ENCODE measurements at regions not wholly inside any gene's neighbourhood (a gene's known extent, or its start where the extent isn't known, plus 50 kb on each side); places are given as distances from the start of the nearest gene placed in this dataset.

DNA sequence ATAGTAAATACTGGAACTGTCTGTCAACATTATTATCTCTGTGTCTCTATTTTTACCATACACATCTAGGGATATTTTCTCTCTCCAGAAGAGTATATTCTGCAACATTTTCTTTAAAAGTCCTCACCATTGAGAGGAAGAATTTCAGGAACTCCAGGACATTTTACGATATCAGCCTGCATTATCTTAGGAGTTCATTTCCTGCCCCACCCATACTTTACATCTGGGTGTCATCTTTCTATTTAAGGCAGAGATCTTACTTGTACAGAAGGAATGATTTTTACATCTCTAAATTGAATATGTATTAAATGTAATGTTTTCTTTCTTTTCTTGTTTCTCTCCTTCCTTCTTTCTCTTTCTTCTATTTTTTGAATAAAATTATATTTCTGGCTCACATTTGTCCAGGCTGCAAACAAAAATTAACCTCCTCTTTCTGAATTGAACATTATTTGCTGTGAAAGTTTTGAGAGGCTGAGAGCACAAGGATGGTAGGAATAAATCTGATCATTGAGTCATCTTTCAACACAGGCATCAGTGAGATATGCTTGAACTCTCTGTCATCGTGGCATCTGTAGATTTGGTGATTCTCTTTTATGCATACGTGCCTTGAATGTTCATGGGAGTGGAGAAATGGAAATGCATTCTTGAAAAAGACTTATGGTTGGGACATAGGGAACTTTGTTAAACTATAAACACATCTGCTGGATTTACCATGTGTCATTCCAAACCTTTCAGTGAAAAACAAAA lies 753.6 kb downstream of the SLC16A7 start:
- peaks cover 0 to 6% of the 10 kb centered on the region in 2 donors for H3K9me3 Mint-ChIP-seq
- no peaks in the 10 kb centered on the region for H3K4me1 Mint-ChIP-seq (ENCODE audit: low read depth in 2 of 2)
- DNase-seq (no peak), ATAC-seq (replicated peaks) (no peak)
- no peak overlapping the region for H3K27ac Mint-ChIP-seq
- H3K36me3 Mint-ChIP-seq (ENCODE audit: insufficient read depth), result no peaks in the 10 kb centered on the region
- no peaks in the 10 kb centered on the region for H3K27me3 Mint-ChIP-seq
- H3K4me3 Mint-ChIP-seq, result no peak overlapping the region

DNA sequence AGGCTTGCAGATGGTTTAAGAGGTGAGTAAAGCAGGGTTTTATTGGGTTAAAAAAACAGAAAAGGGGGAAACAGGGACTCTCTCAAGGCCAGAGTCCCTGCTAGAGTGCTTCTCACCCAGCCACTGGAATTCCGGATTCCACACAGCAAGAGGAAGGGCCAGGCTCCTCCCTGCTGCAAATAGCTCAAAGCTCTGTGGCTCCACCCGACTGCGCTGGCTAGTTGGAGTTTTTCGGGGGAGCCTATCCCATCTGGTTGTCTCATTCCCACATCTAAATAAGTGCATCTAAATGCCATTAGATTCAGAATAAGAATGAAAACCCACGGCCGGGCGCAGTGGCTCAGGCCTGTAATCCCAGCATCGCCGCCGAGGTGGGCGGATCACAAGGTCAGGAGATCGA lies 791.5 kb downstream of the SLC16A7 start:
- H3K4me3 Mint-ChIP-seq, result no peak overlapping the region
- no peaks in the 10 kb centered on the region for H3K4me1 Mint-ChIP-seq (ENCODE audit: low read depth in 2 of 2)
- DNase-seq, result no peak
- H3K36me3 Mint-ChIP-seq (ENCODE audit: insufficient read depth), result no peaks in the 10 kb centered on the region
- H3K27ac Mint-ChIP-seq, result no peak overlapping the region
- ATAC-seq (replicated peaks), result no peak
- H3K27me3 Mint-ChIP-seq, result no peaks in the 10 kb centered on the region
- peaks cover 5 to 11% of the 10 kb centered on the region in 2 donors for H3K9me3 Mint-ChIP-seq

DNA sequence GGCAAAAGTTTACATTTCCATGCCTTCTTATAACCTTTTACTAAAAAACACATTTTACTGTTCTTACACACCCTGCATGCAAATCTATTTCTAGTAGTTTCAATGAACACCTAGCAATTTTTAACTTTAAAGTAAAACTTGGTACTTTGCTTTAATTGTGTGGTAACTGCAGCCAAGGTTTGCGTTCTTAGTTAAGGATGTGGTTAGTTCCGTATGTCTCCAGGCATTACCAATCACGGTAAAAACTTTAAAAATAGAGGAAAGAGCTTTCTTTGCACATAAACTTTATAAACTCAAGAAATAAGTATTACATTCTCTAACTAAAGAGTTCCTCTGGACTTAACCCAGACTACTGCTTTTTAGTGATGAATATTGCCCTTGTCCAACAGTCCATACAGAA lies 795.2 kb downstream of the SLC16A7 start:
- Mint-ChIP-seq H3K4me3 (no peak overlapping the region), H3K9me3 (peaks cover 0 to 8% of the 10 kb centered on the region in 2 donors), H3K4me1 (ENCODE audit: low read depth in 2 of 2) (no peaks in the 10 kb centered on the region), H3K36me3 (ENCODE audit: insufficient read depth) (no peaks in the 10 kb centered on the region), H3K27me3 (no peaks in the 10 kb centered on the region), H3K27ac (no peak overlapping the region)
- ATAC-seq (replicated peaks) (no peak), DNase-seq (no peak)

- peaks cover 0 to 8% of the 10 kb centered on the region in 2 donors for H3K9me3 Mint-ChIP-seq
- no peaks in the 10 kb centered on the region for H3K36me3 Mint-ChIP-seq (ENCODE audit: insufficient read depth)
- H3K27ac Mint-ChIP-seq, result no peak overlapping the region
- H3K4me3 Mint-ChIP-seq, result no peak overlapping the region
- no peak for DNase-seq
- H3K4me1 Mint-ChIP-seq (ENCODE audit: low read depth in 2 of 2), result no peaks in the 10 kb centered on the region
- no peak for ATAC-seq (replicated peaks)
- H3K27me3 Mint-ChIP-seq, result no peaks in the 10 kb centered on the region
Observed at GRCh38 chr12:60391791-60392190, 796.0 kb downstream of the SLC16A7 start.

GRCh38 chr12:60393093-60393492 lies 797.3 kb downstream of the SLC16A7 start:
- Mint-ChIP-seq H3K4me1 (ENCODE audit: low read depth in 2 of 2) (no peaks in the 10 kb centered on the region), H3K4me3 (no peak overlapping the region), H3K27me3 (no peaks in the 10 kb centered on the region), H3K27ac (no peak overlapping the region), H3K36me3 (ENCODE audit: insufficient read depth) (no peaks in the 10 kb centered on the region), H3K9me3 (peaks cover 0 to 5% of the 10 kb centered on the region in 2 donors)
- ATAC-seq (replicated peaks) (no peak), DNase-seq (no peak)

DNA sequence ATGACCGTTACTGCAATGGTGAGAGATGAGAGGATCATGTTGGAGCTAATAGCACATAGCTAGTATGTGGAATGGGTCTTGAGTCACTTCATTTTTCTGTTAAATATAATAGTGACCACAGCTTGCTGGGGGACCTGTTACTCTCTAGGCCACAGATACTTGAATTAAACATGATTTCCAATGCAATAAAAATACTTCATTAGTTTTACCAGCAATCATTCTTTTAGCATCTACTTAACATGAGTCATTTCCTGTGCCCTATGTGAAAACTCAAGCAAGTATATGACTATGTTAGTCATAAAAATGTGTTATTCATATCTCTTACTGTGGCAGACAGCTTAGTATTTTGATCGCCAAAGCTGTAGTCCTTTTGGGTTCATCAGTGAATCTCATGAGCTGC lies 798.8 kb downstream of the SLC16A7 start:
- no peaks in the 10 kb centered on the region for H3K4me1 Mint-ChIP-seq (ENCODE audit: low read depth in 2 of 2)
- no peak overlapping the region for H3K27ac Mint-ChIP-seq
- no peaks in the 10 kb centered on the region for H3K27me3 Mint-ChIP-seq
- H3K36me3 Mint-ChIP-seq (ENCODE audit: insufficient read depth), result no peaks in the 10 kb centered on the region
- ATAC-seq (replicated peaks) (no peak), DNase-seq (no peak)
- H3K9me3 Mint-ChIP-seq, result peaks cover 0 to 3% of the 10 kb centered on the region in 2 donors
- H3K4me3 Mint-ChIP-seq, result no peak overlapping the region

DNA sequence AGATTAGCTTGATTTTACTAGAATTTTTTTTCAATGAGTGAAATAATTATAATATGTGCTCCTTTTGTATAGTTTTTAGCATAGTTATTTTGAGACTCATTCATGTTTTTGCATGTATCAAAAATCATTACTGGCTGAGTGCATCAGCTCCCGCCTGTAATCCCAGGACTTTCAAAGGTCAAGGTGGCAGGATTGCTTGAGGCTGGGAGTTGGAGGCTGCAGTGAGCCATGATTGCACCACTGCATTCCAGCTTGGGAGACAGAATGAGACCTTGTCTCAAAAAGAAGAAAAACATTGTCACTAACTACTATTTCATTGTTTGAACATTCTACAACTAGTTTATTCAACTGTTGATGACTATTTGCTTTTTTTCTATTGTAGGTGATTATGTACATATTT lies 802.7 kb downstream of the SLC16A7 start:
- Mint-ChIP-seq H3K4me3 (no peak overlapping the region), H3K27ac (no peak overlapping the region), H3K4me1 (ENCODE audit: low read depth in 2 of 2) (no peaks in the 10 kb centered on the region), H3K9me3 (peaks cover 3 to 9% of the 10 kb centered on the region in 2 donors), H3K36me3 (ENCODE audit: insufficient read depth) (no peaks in the 10 kb centered on the region), H3K27me3 (no peaks in the 10 kb centered on the region)
- ATAC-seq (replicated peaks) (no peak), DNase-seq (no peak)

DNA sequence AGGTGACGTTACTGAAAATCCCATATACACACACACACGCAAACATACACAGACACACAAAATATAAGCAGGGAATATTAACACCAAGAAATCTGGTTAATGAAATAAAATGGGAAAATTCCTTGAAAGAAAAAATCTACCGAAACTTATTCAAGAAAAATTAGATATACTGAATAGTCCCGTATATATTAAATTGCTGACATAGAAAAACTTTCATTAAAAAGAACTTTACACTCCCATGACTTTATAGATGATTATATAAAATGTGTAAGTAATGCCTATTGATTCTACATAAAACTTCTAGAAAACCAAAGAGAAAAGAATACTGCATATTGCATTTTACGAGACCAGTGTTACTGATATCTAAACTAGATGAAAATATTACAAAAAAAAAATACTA lies 803.2 kb downstream of the SLC16A7 start:
- Mint-ChIP-seq H3K9me3 (peaks cover 3 to 9% of the 10 kb centered on the region in 2 donors), H3K27ac (no peak overlapping the region), H3K27me3 (no peaks in the 10 kb centered on the region), H3K4me3 (no peak overlapping the region), H3K36me3 (ENCODE audit: insufficient read depth) (no peaks in the 10 kb centered on the region), H3K4me1 (ENCODE audit: low read depth in 2 of 2) (no peaks in the 10 kb centered on the region)
- ATAC-seq (replicated peaks), result no peak
- DNase-seq, result no peak

DNA sequence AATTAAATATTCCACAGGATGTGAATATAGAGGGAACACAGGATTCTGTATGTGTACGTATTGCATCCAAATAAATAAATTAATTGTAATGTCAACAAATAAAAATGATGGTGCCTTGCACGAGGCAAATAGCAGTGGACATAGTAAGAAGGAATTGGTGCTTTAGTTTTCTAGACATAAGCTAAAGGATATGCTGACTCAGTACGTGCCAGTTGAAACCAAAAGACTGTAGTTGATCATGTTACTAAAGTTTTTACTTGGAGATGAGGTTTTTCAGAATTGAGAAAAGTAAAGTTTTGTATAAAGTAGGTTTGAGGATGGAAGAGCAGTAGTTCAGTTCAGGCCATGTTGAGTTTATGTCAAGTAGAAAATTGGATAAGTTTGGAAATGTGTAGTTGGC lies 807.2 kb downstream of the SLC16A7 start:
- Mint-ChIP-seq H3K4me1 (ENCODE audit: low read depth in 2 of 2) (no peaks in the 10 kb centered on the region), H3K27me3 (no peaks in the 10 kb centered on the region), H3K9me3 (peaks cover 1 to 9% of the 10 kb centered on the region in 2 donors), H3K36me3 (ENCODE audit: insufficient read depth) (no peaks in the 10 kb centered on the region), H3K27ac (no peak overlapping the region), H3K4me3 (no peak overlapping the region)
- DNase-seq, result no peak
- ATAC-seq (replicated peaks), result no peak

DNA sequence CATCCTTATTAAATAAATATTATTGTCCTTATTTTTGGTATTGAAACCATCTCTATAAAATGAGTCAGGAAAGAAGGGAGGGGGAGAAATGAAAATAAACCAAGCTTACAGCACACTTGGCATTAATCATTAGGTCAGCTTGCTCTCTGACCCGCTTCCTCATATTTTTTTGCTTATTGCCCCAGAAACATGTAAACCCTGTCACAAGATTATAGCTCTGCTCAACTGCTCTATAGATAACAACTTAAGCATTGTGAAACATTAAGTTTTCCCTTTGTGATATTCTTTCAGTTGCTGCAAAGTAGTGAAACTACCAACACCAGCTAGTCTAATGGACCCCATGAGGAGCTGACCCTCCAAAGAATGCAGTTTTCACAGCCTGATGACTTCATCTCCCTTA lies 819.5 kb downstream of the SLC16A7 start:
- ATAC-seq (replicated peaks), result no peak
- no peaks in the 10 kb centered on the region for H3K27me3 Mint-ChIP-seq
- no peaks in the 10 kb centered on the region for H3K36me3 Mint-ChIP-seq (ENCODE audit: insufficient read depth)
- peaks cover 8 to 11% of the 10 kb centered on the region in 2 donors for H3K9me3 Mint-ChIP-seq
- no peak overlapping the region for H3K27ac Mint-ChIP-seq
- H3K4me1 Mint-ChIP-seq (ENCODE audit: low read depth in 2 of 2), result no peaks in the 10 kb centered on the region
- DNase-seq, result no peak
- no peak overlapping the region for H3K4me3 Mint-ChIP-seq

- Mint-ChIP-seq H3K9me3 (peaks cover 2 to 5% of the 10 kb centered on the region in 2 donors), H3K27me3 (no peaks in the 10 kb centered on the region), H3K36me3 (ENCODE audit: insufficient read depth) (no peaks in the 10 kb centered on the region), H3K4me3 (no peak overlapping the region), H3K27ac (no peak overlapping the region), H3K4me1 (ENCODE audit: low read depth in 2 of 2) (no peaks in the 10 kb centered on the region)
- DNase-seq, result no peak
- ATAC-seq (replicated peaks), result no peak
Observed at GRCh38 chr12:60419986-60420385, 824.2 kb downstream of the SLC16A7 start.

DNA sequence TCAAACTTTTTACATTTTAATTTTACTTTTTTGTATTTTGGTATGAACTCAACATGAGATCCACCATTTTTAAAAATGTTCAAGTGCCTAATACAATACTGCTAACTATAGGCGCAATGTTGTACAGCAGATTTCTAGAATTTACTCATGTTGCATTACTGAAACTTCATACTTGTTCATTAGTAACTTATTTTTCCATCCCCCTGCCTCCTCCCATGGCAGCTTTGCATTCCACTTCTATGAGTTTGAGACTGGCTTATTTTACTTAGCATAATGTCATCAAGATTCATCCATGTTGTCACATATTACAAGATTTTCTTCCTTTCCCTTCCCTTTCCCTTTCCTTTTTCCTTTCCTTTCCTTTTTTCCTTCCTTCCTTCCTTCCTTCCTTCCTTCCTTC lies 825.9 kb downstream of the SLC16A7 start:
- H3K4me1 Mint-ChIP-seq (ENCODE audit: low read depth in 2 of 2), result no peaks in the 10 kb centered on the region
- no peak overlapping the region for H3K27ac Mint-ChIP-seq
- peaks cover 2 to 5% of the 10 kb centered on the region in 2 donors for H3K9me3 Mint-ChIP-seq
- no peaks in the 10 kb centered on the region for H3K27me3 Mint-ChIP-seq
- no peaks in the 10 kb centered on the region for H3K36me3 Mint-ChIP-seq (ENCODE audit: insufficient read depth)
- no peak for ATAC-seq (replicated peaks)
- no peak for DNase-seq
- H3K4me3 Mint-ChIP-seq, result no peak overlapping the region

- ATAC-seq (replicated peaks), result no peak
- no peak overlapping the region for H3K4me3 Mint-ChIP-seq
- H3K9me3 Mint-ChIP-seq, result peaks cover 15 to 20% of the 10 kb centered on the region in 2 donors
- H3K27ac Mint-ChIP-seq, result no peak overlapping the region
- no peaks in the 10 kb centered on the region for H3K27me3 Mint-ChIP-seq
- no peaks in the 10 kb centered on the region for H3K4me1 Mint-ChIP-seq (ENCODE audit: low read depth in 2 of 2)
- H3K36me3 Mint-ChIP-seq (ENCODE audit: insufficient read depth), result no peaks in the 10 kb centered on the region
- DNase-seq, result no peak
Observed at GRCh38 chr12:60437297-60437696, 841.5 kb downstream of the SLC16A7 start.

DNA sequence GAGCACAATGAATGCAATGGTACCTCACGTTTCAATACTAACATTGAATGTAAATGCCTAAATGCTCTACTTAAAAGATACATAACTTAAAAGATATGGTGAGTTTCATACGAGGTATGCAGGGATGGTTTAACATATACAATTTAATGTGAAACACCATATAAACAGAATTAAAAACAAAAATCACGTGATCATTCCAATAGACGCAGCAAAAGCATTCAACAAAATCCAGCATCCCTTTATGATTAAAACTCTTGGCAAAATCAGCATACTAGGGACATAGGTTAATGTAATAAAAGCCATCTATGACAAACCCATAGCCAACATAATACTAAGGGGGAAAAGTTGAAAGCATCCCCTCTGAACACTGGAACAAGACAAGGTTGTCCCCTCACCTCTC lies 845.7 kb downstream of the SLC16A7 start:
- Mint-ChIP-seq H3K36me3 (ENCODE audit: insufficient read depth) (no peaks in the 10 kb centered on the region), H3K4me1 (ENCODE audit: low read depth in 2 of 2) (no peaks in the 10 kb centered on the region), H3K27ac (no peak overlapping the region), H3K9me3 (peaks cover 23 to 34% of the 10 kb centered on the region in 2 donors), H3K4me3 (no peak overlapping the region), H3K27me3 (no peaks in the 10 kb centered on the region)
- ATAC-seq (replicated peaks), result no peak
- no peak for DNase-seq
